Osteocyte (in vitro differentiated cells): ENCODE measurements at regions not wholly inside any gene's neighbourhood (a gene's known extent, or its start where the extent isn't known, plus 50 kb on each side); places are given as distances from the start of the nearest gene placed in this dataset.

Source experiments
- DNase-seq: peaks from one replicate; pipeline ENCODE4 v3.0.0; 2021; ENCODE audit warnings: mixed read lengths; ENCODE audit not compliant: unreplicated experiment; ENCODE audit errors: extremely low spot score
- H3K27ac Mint-ChIP-seq: one replicate; pipeline ENCODE4 v1.8.0; 2021; ENCODE audit warnings: mild to moderate bottlenecking, mixed read lengths; ENCODE audit not compliant: unreplicated experiment
- H3K27me3 Mint-ChIP-seq: one replicate; pipeline ENCODE4 v1.8.0; 2021; ENCODE audit warnings: mixed read lengths; ENCODE audit not compliant: unreplicated experiment
- H3K36me3 Mint-ChIP-seq: one replicate; pipeline ENCODE4 v1.8.0; 2021; ENCODE audit warnings: mixed read lengths; ENCODE audit not compliant: unreplicated experiment
- H3K4me1 Mint-ChIP-seq: one replicate; pipeline ENCODE4 v1.8.0; 2021; ENCODE audit warnings: mixed read lengths; ENCODE audit not compliant: unreplicated experiment
- H3K4me3 Mint-ChIP-seq: one replicate; pipeline ENCODE4 v1.8.0; 2021; ENCODE audit warnings: mild to moderate bottlenecking, moderate library complexity, mixed read lengths; ENCODE audit not compliant: unreplicated experiment
- H3K9me3 Mint-ChIP-seq: one replicate; pipeline ENCODE4 v1.8.0; 2021; ENCODE audit warnings: mixed read lengths; ENCODE audit not compliant: unreplicated experiment
- TF ChIP-seq, protein P1 (sequence below): fragments of 200-600 bp; sonication (generic); IDR thresholded peaks from 2 replicates; pipeline ENCODE4 v1.5.0; 2021; ENCODE audit warnings: antibody characterized with exemption, mild to moderate bottlenecking, moderate library complexity

DNA sequence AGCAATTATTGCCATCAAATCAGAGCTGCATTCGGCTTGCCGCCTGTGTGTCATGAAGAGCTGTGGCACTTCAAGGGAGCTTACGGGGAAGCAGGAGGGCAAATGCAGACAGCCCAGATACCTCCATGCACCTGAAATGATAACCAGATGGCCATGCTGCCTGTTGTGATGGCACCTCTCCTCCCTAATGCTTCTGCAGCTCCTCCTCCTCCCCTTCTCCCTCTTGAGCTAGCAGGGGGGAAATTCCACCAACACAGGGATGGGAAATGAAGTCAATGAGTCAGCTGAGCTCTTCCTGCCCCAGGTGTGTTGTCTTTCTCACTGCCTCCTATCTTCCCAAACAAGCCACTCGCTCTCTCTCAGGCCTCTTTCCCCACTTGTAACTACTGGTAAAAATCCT, 565.0 kb downstream of the BCOR start:
- TF ChIP-seq, protein P1, sequence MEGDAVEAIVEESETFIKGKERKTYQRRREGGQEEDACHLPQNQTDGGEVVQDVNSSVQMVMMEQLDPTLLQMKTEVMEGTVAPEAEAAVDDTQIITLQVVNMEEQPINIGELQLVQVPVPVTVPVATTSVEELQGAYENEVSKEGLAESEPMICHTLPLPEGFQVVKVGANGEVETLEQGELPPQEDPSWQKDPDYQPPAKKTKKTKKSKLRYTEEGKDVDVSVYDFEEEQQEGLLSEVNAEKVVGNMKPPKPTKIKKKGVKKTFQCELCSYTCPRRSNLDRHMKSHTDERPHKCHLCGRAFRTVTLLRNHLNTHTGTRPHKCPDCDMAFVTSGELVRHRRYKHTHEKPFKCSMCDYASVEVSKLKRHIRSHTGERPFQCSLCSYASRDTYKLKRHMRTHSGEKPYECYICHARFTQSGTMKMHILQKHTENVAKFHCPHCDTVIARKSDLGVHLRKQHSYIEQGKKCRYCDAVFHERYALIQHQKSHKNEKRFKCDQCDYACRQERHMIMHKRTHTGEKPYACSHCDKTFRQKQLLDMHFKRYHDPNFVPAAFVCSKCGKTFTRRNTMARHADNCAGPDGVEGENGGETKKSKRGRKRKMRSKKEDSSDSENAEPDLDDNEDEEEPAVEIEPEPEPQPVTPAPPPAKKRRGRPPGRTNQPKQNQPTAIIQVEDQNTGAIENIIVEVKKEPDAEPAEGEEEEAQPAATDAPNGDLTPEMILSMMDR: no peak
- no peaks in the 10 kb centered on the region for H3K36me3 Mint-ChIP-seq
- DNase-seq: no peak
- H3K9me3 Mint-ChIP-seq: peaks cover 5% of the 10 kb centered on the region
- no peaks in the 10 kb centered on the region for H3K4me1 Mint-ChIP-seq
- H3K27me3 Mint-ChIP-seq: peaks cover 19% of the 10 kb centered on the region
- no peak overlapping the region for H3K27ac Mint-ChIP-seq
- H3K4me3 Mint-ChIP-seq: no peak overlapping the region

- no peak overlapping the region for H3K4me3 Mint-ChIP-seq
- H3K27me3 Mint-ChIP-seq: peaks cover 22% of the 10 kb centered on the region
- no peaks in the 10 kb centered on the region for H3K4me1 Mint-ChIP-seq
- no peak for DNase-seq
- peaks cover 5% of the 10 kb centered on the region for H3K9me3 Mint-ChIP-seq
- no peak overlapping the region for H3K27ac Mint-ChIP-seq
- no peaks in the 10 kb centered on the region for H3K36me3 Mint-ChIP-seq
- TF ChIP-seq, protein P1: no peak
These were observed 562.8 kb downstream of the BCOR start for GRCh38 chrX:39534949-39535348.

DNA sequence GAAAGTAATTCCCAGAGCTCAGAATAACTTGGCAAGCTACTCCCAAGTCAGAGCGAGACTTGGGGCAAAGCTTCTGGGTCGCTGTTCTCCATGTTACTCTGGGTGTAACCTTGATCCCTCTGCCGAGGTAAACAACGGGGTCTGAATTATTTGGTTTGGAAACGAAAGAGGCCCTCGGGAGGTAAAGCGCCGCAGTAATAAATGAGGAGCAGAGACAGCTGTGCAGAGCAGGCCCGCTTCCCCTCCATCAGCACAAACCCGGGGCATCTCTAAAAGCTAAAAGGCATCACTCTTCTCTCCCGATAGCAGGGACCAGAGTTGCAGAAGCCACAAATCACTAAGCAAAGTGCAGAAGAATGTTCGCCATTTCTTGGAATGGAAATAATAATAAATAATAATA, 561.5 kb downstream of the BCOR start:
- no peak for DNase-seq
- TF ChIP-seq, protein P1: no peak
- peaks cover 22% of the 10 kb centered on the region for H3K27me3 Mint-ChIP-seq
- H3K4me1 Mint-ChIP-seq: no peaks in the 10 kb centered on the region
- no peaks in the 10 kb centered on the region for H3K36me3 Mint-ChIP-seq
- H3K27ac Mint-ChIP-seq: no peak overlapping the region
- no peak overlapping the region for H3K4me3 Mint-ChIP-seq
- H3K9me3 Mint-ChIP-seq: peaks cover 5% of the 10 kb centered on the region

GRCh38 chrX:39541881-39542280, 555.9 kb downstream of the BCOR start:
- TF ChIP-seq, protein P1: no peak

DNA sequence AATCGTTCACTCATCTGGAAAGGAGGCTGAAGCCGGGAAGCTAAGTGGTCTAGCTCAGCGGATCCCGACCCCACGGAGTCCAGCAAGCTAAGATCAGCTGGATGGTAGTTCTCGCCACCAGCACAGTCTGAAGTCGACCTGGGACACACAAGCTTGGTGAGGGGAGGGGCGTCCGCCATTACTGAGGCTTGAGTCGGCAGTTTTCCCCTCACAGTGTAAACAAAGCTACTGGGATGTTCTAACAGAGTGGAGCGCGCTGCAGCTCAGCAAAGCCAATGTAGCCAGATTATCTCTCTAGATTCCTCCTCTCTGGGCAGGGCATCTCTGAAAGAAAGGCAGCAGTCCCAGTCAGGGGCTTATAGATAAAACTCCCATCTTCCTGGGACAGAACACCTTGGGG, 555.4 kb downstream of the BCOR start:
- TF ChIP-seq, protein P1: no peak
- Mint-ChIP-seq H3K4me1 (no peaks in the 10 kb centered on the region), H3K27me3 (peaks cover 16% of the 10 kb centered on the region), H3K27ac (no peak overlapping the region), H3K9me3 (peaks cover 12% of the 10 kb centered on the region), H3K36me3 (no peaks in the 10 kb centered on the region), H3K4me3 (no peak overlapping the region)
- DNase-seq: no peak

More at GRCh38 chrX:39541881-39542280, 555.9 kb downstream of the BCOR start:
- Mint-ChIP-seq H3K27ac (no peak overlapping the region), H3K4me1 (no peaks in the 10 kb centered on the region), H3K27me3 (peaks cover 17% of the 10 kb centered on the region), H3K4me3 (no peak overlapping the region), H3K9me3 (peaks cover 12% of the 10 kb centered on the region), H3K36me3 (no peaks in the 10 kb centered on the region)
- no peak for DNase-seq
